ENCODE measurements at regions not wholly inside any gene's neighbourhood (a gene's known extent, or its start where the extent isn't known, plus 50 kb on each side); places are given as distances from the start of the nearest gene placed in this dataset.

GRCh38 chr21:27047658-27048314 is 80.9 kb upstream of the ADAMTS5 start:
- Histone ChIP-seq H3K27me3 (ENCODE audit: control insufficient read depth in 2 of 2, insufficient read depth in 2 of 2, low read length in 2 of 2) (no peaks in the 10 kb centered on the region), H4K20me1 (ENCODE audit: insufficient read depth, low read length) (no peaks in the 10 kb centered on the region), H3K36me3 (replicated peaks in 1 of 2; ENCODE audit: control insufficient read depth in 1 of 2, insufficient read depth in 2 of 2, low read length in 2 of 2) (no peaks in the 10 kb centered on the region), H3K4me1 (ENCODE audit: control insufficient read depth in 1 of 2, insufficient read depth in 2 of 2, low read length in 2 of 2) (no peaks in the 10 kb centered on the region), H3K9ac (ENCODE audit: insufficient read depth, low read length, poor library complexity, severe bottlenecking) (no peak overlapping the region), H3K4me2 (replicated peaks; ENCODE audit: extremely low read depth, low read length, poor library complexity, severe bottlenecking) (no peak overlapping the region), H3K4me3 (replicated peaks in 1 of 3; ENCODE audit: low read depth in 2 of 3, low read length in 3 of 3) (no peak overlapping the region), H3K79me2 (ENCODE audit: insufficient read depth, low read length) (no peaks in the 10 kb centered on the region), H3K27ac (ENCODE audit: low read depth in 1 of 2, low read length in 2 of 2) (no peak overlapping the region), H3K9me3 (replicated peaks in 1 of 2; ENCODE audit: control insufficient read depth in 1 of 2, insufficient read depth in 1 of 2, low read length in 2 of 2) (peaks cover 0 to 5% of the 10 kb centered on the region in 2 donors), H2AFZ (ENCODE audit: insufficient read depth, low read depth, low read length, poor library complexity, severe bottlenecking) (no peak overlapping the region)
- Mint-ChIP-seq H3K27me3 (ENCODE audit: low read depth in 3 of 3) (no peaks in the 10 kb centered on the region), H3K9me3 (peaks cover 0 to 8% (median 1%) of the 10 kb centered on the region in 7 donors), H3K36me3 (no peaks in the 10 kb centered on the region), H3K4me1 (no peaks in the 10 kb centered on the region), H3K27ac (no peak overlapping the region), H3K4me3 (no peak overlapping the region)
- TF ChIP-seq, protein P1, sequence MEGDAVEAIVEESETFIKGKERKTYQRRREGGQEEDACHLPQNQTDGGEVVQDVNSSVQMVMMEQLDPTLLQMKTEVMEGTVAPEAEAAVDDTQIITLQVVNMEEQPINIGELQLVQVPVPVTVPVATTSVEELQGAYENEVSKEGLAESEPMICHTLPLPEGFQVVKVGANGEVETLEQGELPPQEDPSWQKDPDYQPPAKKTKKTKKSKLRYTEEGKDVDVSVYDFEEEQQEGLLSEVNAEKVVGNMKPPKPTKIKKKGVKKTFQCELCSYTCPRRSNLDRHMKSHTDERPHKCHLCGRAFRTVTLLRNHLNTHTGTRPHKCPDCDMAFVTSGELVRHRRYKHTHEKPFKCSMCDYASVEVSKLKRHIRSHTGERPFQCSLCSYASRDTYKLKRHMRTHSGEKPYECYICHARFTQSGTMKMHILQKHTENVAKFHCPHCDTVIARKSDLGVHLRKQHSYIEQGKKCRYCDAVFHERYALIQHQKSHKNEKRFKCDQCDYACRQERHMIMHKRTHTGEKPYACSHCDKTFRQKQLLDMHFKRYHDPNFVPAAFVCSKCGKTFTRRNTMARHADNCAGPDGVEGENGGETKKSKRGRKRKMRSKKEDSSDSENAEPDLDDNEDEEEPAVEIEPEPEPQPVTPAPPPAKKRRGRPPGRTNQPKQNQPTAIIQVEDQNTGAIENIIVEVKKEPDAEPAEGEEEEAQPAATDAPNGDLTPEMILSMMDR (IDR thresholded peaks at IDR 0.05) = no peak
- intact Hi-C loops (cut with micrococcal nuclease) = no loop called here
- no peak for DNase-seq

- no peak overlapping the region for H3K9ac ChIP-seq (ENCODE audit: insufficient read depth, low read length, poor library complexity, severe bottlenecking)
- no peak for DNase-seq
- H3K27me3 ChIP-seq (ENCODE audit: control insufficient read depth in 2 of 2, insufficient read depth in 2 of 2, low read length in 2 of 2) = no peaks in the 10 kb centered on the region
- no peak overlapping the region for H3K4me2 ChIP-seq (replicated peaks; ENCODE audit: extremely low read depth, low read length, poor library complexity, severe bottlenecking)
- no peaks in the 10 kb centered on the region for H4K20me1 ChIP-seq (ENCODE audit: insufficient read depth, low read length)
- H3K27ac ChIP-seq (ENCODE audit: low read depth in 1 of 2, low read length in 2 of 2) = no peak overlapping the region
- TF ChIP-seq, protein P1 (IDR thresholded peaks at IDR 0.05) = no peak
- 100% methylated on average over 2 of the region's 3 CpGs for WGBS (ENCODE audit: insufficient coverage)
- no peak overlapping the region for H3K4me3 ChIP-seq (replicated peaks in 1 of 3; ENCODE audit: low read depth in 2 of 3, low read length in 3 of 3)
- no peaks in the 10 kb centered on the region for H3K36me3 ChIP-seq (replicated peaks in 1 of 2; ENCODE audit: control insufficient read depth in 1 of 2, insufficient read depth in 2 of 2, low read length in 2 of 2)
- intact Hi-C loops (cut with micrococcal nuclease) = no loop called here
- peaks cover 0 to 5% of the 10 kb centered on the region in 2 donors for H3K9me3 ChIP-seq (replicated peaks in 1 of 2; ENCODE audit: control insufficient read depth in 1 of 2, insufficient read depth in 1 of 2, low read length in 2 of 2)
- no peak overlapping the region for H3K27ac Mint-ChIP-seq
- H3K4me1 Mint-ChIP-seq = no peaks in the 10 kb centered on the region
- H3K27me3 Mint-ChIP-seq (ENCODE audit: low read depth in 3 of 3) = no peaks in the 10 kb centered on the region
- no peaks in the 10 kb centered on the region for H3K36me3 Mint-ChIP-seq
- no peak overlapping the region for H2AFZ ChIP-seq (ENCODE audit: insufficient read depth, low read depth, low read length, poor library complexity, severe bottlenecking)
- H3K9me3 Mint-ChIP-seq = peaks cover 0 to 8% (median 1%) of the 10 kb centered on the region in 7 donors
- H3K4me3 Mint-ChIP-seq = no peak overlapping the region
- H3K79me2 ChIP-seq (ENCODE audit: insufficient read depth, low read length) = no peaks in the 10 kb centered on the region
- no peaks in the 10 kb centered on the region for H3K4me1 ChIP-seq (ENCODE audit: control insufficient read depth in 1 of 2, insufficient read depth in 2 of 2, low read length in 2 of 2)
Observed at GRCh38 chr21:27047283-27047657, 80.4 kb upstream of the ADAMTS5 start.
